NCI-H1105 treated with DMSO at 0.1 percent for 48 hours (cell line): ENCODE measurements at regions not wholly inside any gene's neighbourhood (a gene's known extent, or its start where the extent isn't known, plus 50 kb on each side); places are given as distances from the start of the nearest gene placed in this dataset.

Source experiments
- DNase-seq: peaks from one replicate; lab custom pipeline; 2025; lab: John Stamatoyannopoulos, UW

DNA sequence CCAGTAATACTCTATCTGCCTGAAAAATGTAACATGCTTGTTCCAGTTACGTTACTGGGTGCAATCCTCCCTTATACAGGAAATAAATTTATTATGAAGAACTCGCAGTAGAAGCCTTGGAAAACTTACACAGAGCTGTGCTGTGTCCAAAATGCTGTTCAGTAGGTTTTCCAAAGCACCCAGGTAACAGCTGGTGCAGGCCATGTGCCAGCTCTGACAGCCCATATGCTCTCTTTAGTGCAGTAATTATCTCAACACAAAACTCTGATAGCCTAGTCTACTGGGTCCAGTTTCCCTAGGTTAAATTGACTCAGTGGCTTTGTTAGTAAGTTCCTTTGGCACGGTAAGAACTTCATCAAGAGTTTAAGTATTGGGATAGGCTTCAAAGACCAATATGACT, 120.7 kb upstream of the OBI1 start:
- DNase-seq, result peak; percentile 38

DNA sequence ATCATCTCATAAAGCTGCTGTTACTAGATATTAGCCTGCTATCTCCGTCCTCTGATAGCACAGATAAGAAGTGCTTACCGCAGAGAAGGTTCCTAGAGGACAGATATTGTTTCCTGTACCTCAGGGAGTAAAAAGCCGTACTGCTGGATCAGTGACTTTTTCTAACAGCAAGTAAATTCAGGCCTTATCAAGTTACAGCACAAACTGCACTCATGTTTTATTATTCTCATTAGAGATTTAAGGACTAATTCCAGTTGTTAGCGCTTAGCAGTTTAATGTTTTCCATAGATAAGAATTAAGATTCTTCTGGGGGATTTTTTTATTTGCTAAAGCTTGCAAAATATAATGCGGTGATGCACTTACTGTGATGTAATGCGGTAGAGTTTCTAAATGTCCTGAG, 119.0 kb upstream of the OBI1 start:
- DNase-seq, result no peak

DNA sequence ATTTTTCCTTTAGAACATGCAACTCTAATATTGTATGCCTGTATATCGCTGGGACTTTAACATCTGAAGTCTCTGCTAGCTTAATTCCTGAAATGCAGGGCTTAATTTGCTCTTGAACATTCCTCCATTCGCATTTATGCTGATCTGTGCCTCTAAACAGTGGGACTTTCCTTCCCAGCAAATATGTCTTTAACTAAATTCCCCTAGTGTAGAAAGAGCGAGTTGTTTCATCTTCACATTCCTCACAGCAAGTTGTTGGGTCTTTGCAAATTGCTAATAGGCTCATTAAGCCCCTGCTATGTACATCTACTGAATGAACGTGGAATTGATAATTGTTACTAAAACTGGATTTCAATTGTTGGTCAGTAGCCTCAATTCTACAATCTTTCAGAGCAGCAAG, 118.4 kb upstream of the OBI1 start:
- no peak for DNase-seq

DNA sequence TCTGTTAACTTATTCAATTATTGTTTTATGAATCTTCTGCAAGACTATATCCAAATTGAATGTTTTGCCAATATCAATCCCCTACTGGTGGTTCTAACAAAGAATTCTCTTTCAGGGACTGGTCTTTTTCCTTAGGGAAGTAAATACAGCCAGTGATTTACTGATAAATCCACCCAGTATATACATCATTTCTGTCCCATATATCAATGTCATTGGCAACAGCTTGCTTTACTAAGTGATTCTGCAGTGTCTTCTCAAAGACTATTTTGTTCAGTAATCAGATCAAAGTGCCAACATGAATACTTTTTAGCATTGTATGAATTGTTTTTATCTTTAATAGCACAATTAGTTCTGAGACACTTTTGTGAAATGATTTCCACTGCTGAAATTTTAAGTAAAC, 114.0 kb upstream of the OBI1 start:
- no peak for DNase-seq

DNA sequence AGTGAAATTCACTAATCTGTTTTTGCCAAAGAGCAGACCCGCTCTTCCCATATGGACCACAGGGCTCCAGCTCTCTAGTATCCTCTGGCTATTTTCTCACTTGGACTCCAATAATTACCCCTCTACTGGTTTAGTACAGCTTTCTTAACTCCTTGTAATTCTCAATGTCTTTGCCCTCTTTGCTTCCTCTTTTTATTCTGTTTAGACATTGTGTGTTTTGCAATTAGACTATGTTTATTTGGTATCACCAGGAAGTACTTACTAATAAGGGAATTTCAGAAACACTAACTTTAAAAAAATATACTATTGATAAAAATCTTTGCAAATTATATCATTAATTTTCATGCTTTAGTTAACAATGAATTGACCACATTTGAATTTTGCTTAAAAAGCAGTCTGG, 111.6 kb upstream of the OBI1 start:
- DNase-seq, result no peak

DNA sequence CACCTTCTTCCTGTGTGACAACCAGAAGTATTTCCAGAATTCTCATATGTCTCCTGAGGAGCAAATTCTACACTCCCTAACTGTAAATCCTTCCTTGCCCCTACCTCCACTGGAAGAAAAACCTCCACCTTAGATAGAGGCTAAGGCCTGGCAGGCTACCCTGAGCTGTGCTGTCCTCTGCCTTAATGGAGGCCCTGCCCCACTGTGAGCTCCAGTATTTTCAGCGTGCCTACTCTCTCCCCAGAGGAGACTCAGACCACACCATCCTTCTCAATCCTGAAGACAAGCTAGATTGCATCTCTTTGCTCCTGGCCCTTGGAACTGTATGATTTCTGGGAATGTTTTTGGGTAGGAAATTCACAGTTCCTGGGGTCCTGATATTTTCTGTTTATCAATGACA, 110.0 kb upstream of the OBI1 start:
- DNase-seq, result no peak

DNA sequence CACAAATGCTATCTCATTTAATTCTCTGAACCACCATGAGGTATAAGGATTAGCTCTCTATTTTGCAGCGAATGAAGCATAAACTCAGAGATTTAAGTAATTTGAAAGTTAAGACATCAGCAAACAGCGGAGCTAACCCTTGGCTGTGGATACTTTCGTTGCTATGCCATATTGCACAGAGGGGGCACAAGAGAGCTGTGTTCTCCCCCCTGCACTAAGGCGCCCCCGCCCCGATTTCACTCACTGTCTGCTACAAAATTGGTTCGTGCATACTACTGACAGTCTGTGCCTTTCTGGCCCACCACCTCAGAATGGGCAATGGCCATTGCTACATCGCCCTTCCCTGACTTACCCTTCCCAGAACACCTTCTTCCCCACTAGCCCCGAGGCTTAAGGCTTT, 105.7 kb upstream of the OBI1 start:
- no peak for DNase-seq

DNA sequence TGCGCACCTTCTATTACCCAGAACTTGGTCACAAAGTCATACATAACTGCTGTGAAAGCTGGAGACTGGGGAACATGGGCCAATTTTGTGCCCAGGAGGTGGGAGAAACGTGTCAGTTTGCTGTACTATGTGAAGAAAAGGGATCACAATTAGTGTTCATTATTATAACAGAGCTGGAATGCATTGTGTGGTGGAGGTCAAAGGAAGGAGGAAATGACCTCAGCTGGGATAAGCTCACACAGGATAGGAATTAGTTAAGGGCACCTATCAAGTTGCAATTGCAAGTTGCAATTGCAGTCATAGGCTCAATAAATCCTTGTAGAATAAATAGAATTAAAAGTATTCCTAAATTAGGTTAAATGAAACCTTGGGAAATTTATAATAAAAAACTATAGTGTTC, 103.9 kb upstream of the OBI1 start:
- no peak for DNase-seq

DNA sequence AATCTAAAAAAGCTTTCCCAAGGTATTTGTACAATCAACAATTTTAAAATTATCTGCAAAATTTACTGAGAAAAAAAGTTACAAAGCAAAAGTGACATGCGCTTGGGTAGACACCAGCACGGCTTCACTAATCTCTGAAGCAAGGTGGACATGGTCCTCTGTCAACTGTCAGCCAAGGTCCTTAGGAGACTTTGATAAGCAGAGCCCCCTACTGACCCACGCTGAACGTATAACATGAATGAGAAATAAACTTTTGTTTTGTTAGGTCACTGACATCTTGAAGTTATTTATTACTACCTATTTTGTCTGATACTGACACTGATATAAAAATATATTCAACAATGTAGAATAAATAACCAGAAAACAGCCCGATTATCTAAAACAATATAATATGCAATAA, 100.7 kb upstream of the OBI1 start:
- DNase-seq, result no peak

DNA sequence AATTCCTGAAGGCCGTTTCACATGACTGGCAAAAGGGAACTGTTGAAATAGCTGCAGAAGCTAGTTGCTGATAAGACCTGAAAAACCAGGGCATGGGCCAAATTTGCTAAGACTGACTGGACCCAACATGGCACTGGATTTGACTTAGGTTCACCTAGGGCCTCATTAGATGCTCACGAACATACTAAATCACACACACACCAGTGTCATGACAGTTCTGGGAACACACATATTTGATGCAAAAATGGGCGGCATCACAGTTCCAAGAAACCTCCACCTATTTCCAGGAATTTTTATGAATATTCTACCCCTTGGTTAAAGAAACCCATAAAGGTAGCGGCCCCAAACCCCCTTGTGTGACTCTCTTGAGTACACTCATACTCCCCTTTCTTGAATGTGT, 99.6 kb upstream of the OBI1 start:
- DNase-seq, result no peak

DNA sequence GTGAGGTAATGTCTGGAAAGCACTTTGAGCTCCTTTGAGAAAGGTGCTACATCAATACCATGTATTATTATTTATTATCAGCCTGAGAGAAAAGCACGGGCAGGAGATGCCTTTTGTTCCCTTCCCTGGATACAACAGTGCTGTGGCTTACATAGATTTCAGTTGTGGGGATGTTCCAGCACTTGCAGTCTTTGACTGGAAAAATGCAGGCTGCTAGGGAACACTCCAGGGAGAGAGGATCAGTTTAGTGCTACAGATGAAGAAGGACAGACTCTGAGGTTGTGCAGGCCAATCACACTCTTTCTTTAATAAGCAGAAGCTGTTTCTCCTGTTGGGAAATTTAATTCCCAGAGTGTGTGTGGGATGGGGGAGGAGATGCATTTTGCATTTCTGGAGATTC, 94.5 kb upstream of the OBI1 start:
- no peak for DNase-seq

DNA sequence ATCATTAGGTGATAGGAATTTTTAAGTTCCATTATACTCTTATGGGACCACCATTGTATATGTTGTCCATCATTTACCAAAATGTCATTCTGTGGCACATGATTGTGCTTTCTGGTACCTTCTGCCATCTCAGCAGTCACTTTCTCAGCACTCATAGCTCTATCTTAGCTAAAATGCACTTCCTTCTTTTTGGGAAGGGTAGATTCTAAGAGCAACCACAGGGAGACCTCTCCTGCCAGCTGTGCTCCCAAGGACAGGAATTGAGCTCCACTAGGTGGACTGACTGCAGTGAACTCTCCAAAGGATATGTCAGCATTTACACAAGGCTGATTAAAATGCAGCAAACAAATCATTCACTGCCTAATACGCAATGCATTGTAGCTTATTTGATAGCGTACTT, 91.8 kb upstream of the OBI1 start:
- DNase-seq, result no peak

DNA sequence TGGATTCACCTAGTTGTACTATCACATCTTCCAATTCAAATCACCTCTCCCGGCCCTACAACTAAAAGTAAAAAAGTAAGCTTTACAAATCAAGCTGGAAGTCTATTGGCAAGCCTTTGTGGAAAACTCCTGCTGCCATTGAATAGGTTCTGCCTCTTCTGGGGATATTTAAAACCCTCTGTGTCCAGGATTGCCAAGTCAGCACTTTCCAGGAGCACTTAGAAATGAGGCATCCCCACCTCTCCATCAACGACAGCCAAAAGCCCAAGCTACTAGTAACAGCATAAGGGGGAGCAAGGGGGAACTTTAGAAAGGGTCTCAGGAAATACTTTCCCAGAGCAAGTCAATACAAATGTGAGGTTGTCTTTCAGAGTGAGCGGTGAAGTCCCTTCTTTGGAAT, 85.0 kb upstream of the OBI1 start:
- DNase-seq, result no peak

DNA sequence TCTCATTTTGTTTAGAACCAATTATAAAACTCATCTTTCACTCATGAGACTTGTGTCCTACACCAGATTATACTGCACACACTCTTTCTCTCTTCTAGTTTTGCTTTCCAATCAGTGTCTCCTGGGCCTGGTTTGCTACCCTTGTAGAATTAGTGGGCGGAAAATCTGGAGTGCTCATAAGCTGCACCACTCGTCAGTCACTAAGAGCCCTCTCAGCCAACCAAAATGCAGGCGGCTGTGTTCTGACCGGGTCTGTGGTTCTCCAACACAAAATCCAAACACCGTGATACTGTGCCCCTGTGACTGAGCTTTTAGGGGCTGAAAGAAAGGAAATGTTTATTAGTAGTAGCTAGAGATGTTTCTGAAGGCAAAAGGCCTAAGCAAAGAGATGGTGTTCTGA, 83.7 kb upstream of the OBI1 start:
- no peak for DNase-seq

DNA sequence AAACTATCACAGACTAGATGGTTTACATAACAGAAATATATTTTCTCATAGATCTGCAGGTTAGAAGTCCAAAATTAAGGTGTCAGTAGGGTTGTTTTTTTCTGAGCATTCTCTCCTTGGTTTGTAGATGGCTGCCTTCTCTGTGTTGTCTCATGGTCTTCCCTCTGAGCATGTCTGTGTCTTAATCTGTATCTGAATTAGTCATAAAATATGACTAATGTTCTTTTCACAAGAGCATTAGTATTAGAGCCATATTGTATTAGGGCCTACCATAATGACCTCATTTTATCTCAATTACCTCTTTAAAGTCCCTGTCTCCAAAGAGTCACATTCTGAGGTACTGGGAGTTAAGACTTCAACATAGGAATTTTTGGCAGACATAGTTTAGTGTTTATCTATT, 77.2 kb upstream of the OBI1 start:
- DNase-seq, result no peak

DNA sequence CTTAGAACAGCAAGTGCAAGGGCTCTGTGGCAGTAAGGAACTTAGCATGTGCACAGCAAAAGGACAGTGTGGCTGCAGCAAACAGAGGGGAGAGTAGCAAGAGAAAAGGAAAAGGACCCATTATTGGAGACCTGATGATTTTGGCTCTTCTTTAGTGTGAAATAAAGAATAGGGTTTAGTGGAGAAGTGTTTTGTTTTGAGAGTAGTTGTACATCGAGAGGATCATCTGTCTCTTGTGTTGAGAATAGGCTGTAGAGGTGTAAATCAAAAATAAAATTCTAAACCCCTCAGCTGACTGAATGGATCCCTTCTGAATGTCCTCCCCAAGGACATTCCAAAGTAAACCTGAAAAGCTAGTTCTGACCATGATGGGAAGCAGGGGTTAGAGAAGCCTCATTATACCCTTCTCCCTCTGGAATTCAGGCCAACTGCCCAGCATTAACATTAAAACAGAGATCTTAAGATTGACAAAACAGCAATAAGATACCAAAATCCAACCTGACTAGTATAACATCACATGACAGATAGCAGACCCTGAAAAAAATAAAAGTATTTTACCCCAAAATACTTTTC, 73.6 kb upstream of the OBI1 start:
- no peak for DNase-seq

DNA sequence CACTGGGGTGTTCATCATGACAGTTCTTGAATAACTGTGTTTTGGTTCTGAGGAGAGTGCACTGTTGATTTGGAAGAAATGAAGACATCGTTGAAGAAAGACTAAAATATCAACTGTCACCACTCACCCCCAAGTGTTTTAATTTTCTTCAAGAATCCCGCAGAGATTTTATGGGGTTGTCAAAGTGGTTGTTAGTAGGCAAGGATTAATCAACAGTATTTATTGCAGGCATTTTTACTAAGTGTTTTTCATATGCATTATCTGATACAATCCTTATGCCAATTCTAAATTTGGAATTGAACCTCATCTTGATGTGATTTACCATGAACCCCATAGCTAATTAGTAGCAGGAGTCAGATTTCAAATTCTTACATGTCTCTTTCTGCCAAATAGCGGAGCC, 63.7 kb upstream of the OBI1 start:
- no peak for DNase-seq

DNA sequence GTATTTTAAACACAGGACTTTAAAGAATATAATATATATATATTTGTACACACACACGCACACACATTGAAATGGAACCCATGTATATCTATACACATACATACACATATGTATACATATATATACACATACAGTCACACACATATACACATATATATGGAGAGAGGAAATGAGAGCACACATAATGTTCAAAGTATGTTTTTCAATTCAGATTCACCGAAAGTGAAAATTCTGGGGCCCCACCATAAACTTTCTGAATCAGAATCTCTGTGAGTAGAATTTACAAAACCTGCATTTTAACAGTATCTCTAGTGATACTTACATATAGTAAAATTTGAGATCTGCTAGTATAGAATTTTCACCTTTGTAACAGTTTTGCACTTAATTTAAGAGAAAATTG, 60.4 kb upstream of the OBI1 start:
- DNase-seq, result no peak

DNA sequence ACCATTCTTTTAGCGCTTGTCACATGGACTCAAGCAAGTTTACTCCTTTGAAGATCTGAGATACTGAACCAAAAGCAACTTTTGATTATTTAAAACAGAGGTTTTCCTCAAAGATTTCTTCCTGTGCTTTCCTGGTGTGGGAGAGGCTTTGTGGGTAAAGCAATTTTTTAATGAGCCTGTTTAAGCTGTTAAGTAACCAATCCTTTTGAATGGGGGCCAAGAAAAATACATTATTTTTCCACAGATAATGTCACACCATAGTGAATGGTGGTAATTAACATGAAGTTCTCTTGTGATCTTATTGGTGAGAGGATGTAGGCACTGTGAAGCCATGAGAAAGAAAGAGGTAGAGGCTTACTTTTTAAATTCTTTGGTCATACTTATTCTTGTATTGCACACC, 55.8 kb upstream of the OBI1 start:
- DNase-seq, result no peak

DNA sequence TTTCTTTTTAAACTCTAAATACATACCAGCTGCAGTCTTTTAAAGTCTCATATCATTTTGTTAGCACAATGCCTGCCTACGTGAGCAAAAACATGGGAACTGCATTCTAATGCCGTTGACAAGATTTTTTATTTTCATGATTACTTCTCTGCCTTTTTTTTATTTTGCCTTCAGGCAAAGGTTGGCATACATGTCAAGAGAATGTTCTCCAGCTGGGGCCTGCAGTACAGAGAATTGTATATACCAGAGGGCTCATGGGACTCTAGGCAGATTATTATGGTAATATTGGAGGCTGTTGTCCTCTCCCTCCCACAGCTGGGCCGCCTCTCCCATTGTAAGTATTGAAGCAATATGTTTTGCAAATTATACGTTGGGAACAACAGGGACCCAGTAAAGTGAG, 53.9 kb upstream of the OBI1 start:
- DNase-seq, result no peak

DNA sequence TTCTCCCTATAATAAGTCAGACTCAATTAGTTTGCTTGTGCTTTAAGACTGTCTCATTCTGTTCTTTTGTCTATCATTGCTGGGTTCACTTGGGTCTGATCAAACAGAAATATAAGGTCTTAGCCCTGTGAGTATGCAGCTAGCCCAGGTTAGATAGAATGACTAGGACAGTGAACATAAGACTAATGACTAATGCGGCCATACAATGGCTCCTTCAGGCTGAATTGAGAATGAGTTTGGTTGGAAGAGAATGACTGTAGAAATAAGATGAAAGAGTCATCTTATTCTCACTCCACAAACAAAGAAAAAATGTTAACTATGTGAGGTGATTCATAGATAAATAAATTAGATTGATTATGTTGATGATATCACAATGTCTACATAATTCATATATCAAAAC, 50.1 kb upstream of the OBI1 start:
- no peak for DNase-seq
